HG03108 (cell line): ENCODE measurements at regions not wholly inside any gene's neighbourhood (a gene's known extent, or its start where the extent isn't known, plus 50 kb on each side); places are given as distances from the start of the nearest gene placed in this dataset.

Experiments used
- ATAC-seq: cut with Tn5 transposase; IDR thresholded peaks from one replicate; pipeline ENCODE4 v1.9.1; 2021; ENCODE audit warnings: moderate library complexity; ENCODE audit not compliant: unreplicated experiment

- ATAC-seq = no peak
Observed at GRCh38 chr16:17617021-17617552, 146.3 kb upstream of the XYLT1 start.

GRCh38 chr16:17612336-17612735 is 141.6 kb upstream of the XYLT1 start:
- ATAC-seq = no peak

- ATAC-seq = no peak
Observed at GRCh38 chr16:17607609-17608008, 136.8 kb upstream of the XYLT1 start.

- ATAC-seq = no peak
Observed at GRCh38 chr16:17607075-17607509, 136.3 kb upstream of the XYLT1 start.

- no peak for ATAC-seq
Observed at GRCh38 chr16:17606460-17606859, 135.7 kb upstream of the XYLT1 start.

- ATAC-seq = no peak
Observed at GRCh38 chr16:17605784-17606183, 135.0 kb upstream of the XYLT1 start.

- ATAC-seq = no peak
Observed at GRCh38 chr16:17603626-17604025, 132.9 kb upstream of the XYLT1 start.

- no peak for ATAC-seq
Observed at GRCh38 chr16:17602678-17603077, 131.9 kb upstream of the XYLT1 start.

- ATAC-seq = no peak
Observed at GRCh38 chr16:17598968-17599367, 128.2 kb upstream of the XYLT1 start.

GRCh38 chr16:17591655-17592405 is 121.1 kb upstream of the XYLT1 start:
- ATAC-seq = no peak

GRCh38 chr16:17590711-17591654 is 120.2 kb upstream of the XYLT1 start:
- ATAC-seq = no peak

- ATAC-seq = no peak
Observed at GRCh38 chr16:17589898-17590297, 119.1 kb upstream of the XYLT1 start.

GRCh38 chr16:17585449-17586074 is 114.8 kb upstream of the XYLT1 start:
- ATAC-seq = no peak

- ATAC-seq = no peak
Observed at GRCh38 chr16:17578981-17579874, 108.5 kb upstream of the XYLT1 start.

GRCh38 chr16:17574256-17574655 is 103.5 kb upstream of the XYLT1 start:
- no peak for ATAC-seq

- ATAC-seq = no peak
Observed at GRCh38 chr16:17572145-17572544, 101.4 kb upstream of the XYLT1 start.

- ATAC-seq = no peak
Observed at GRCh38 chr16:17571499-17572093, 100.8 kb upstream of the XYLT1 start.

- no peak for ATAC-seq
Observed at GRCh38 chr16:17568239-17568638, 97.5 kb upstream of the XYLT1 start.

- no peak for ATAC-seq
Observed at GRCh38 chr16:17567455-17567854, 96.7 kb upstream of the XYLT1 start.
